Kidney (tissue), 13 donors: ENCODE measurements at regions not wholly inside any gene's neighbourhood (a gene's known extent, or its start where the extent isn't known, plus 50 kb on each side); places are given as distances from the start of the nearest gene placed in this dataset.
A peak's percentile ranks its signal among the peaks of the same experiment; 100 is the strongest.

Experiments used
- DNase-seq, 5 donors: peaks; one replicate each; pipeline ENCODE4 v3.0.0-alpha.2; 2013 to 2020
- FAIRE-seq: peaks from 2 replicates; lab custom pipeline; 2012; peaks lifted over from hg19 to GRCh38; lab: Jason Lieb, UNC
- H3K27ac ChIP-seq, 2 donors: one replicate each; pipeline ENCODE4 v1.7.0; 2013; ENCODE audit warnings: low read depth in 2 of 2, low read length in 2 of 2, inconsistent platforms in 1 of 2
- H3K27me3 ChIP-seq: one replicate; pipeline ENCODE4 v1.7.1; 2013; ENCODE audit warnings: low read length, inconsistent platforms; ENCODE audit not compliant: control insufficient read depth, insufficient read depth
- H3K36me3 ChIP-seq, 3 donors: one replicate each; pipeline versions ENCODE4 v1.7.0 to v1.7.1; 2013; ENCODE audit warnings: low read length in 3 of 3, control low read depth in 1 of 3, inconsistent platforms in 1 of 3; ENCODE audit not compliant: insufficient read depth in 3 of 3, control insufficient read depth in 2 of 3
- H3K4me1 ChIP-seq, 3 donors: one replicate each; pipeline versions ENCODE4 v1.7.0 to v1.7.1; 2013; ENCODE audit warnings: low read length in 3 of 3, inconsistent platforms in 1 of 3, low read depth in 1 of 3; ENCODE audit not compliant: control insufficient read depth in 2 of 3, insufficient read depth in 2 of 3
- H3K4me3 ChIP-seq, 3 donors: one replicate each; pipeline versions ENCODE4 v1.7.0 to v1.8.1; 2013; ENCODE audit warnings: low read length in 3 of 3, control low read depth in 1 of 3, inconsistent platforms in 1 of 3
- H3K9ac ChIP-seq, 3 donors: one replicate each; pipeline versions ENCODE4 v1.7.0 to v1.7.1; 2013; ENCODE audit warnings: low read length in 3 of 3, control low read depth in 1 of 3, inconsistent platforms in 1 of 3
- H3K9me3 ChIP-seq, 3 donors: one replicate each; pipeline versions ENCODE4 v1.7.0 to v1.7.1; 2013; ENCODE audit warnings: low read length in 3 of 3, control low read depth in 1 of 3, inconsistent platforms in 1 of 3; ENCODE audit not compliant: control insufficient read depth in 2 of 3, insufficient read depth in 1 of 3
- CTCF ChIP-seq: IDR thresholded peaks from 3 replicates; pipeline ENCODE4 v1.5.1; 2012; ENCODE audit warnings: mild to moderate bottlenecking, moderate library complexity, borderline replicate concordance; ENCODE audit not compliant: insufficient read depth; ENCODE audit errors: extremely low read depth
- intact Hi-C: fragments of 100-400 bp; cut with DNase I; formaldehyde crosslinking; loops from one replicate; pipeline ENCODE4 v1.11.1; 2022
- donor health status: control.
- donor health status: control.
- donor health status: control.
- donor health status: control.
- donor health status: control.
- donor health status: DM: yes; HTN: yes; CAD: no.
- donor health status: Normal renal cell carcinoma (clear cell type).

DNA sequence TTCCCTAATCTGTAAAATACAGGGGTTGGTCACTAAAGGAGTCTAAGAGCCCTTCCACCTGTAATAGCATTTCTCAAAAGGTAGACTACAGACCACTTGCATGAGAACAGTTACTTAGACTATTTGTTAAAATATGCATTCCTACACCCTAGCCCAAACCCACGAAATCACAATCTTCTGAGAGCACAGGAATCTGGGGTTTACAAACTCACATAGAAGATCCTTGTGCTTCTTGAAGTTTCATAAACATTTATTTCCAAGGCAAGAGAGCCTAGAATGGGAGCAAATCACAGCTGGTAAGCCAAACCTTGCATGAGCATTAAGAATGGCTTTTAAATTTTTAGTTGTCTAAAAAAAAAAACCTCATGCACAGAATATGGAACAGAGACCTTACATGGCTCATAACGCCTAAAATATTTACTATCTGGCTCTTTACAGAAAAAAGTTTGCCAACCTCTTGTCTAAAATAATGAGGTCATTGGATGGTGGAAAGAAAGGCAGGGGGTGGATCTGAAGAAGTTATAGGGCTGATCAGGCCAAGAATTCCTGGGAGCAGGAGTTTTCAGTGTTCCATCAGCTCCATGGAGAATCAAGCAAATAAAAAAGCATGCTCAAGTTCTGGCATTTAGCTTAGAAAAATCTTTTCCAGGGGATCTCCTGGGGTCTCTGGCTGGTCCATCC, 133.4 kb downstream of the CCDC34 start:
- no peaks in the 10 kb centered on the region for H3K27me3 ChIP-seq
- H3K36me3 ChIP-seq: no peaks in the 10 kb centered on the region
- H3K4me1 ChIP-seq: peaks cover 0 to 5% (median 2%) of the 10 kb centered on the region in 3 donors
- FAIRE-seq: no peak
- TF ChIP-seq CTCF: no peak
- intact Hi-C loops: no loop called here
- no peak for DNase-seq
- H3K9ac ChIP-seq: no peak overlapping the region
- H3K27ac ChIP-seq: no peak overlapping the region
- no peaks in the 10 kb centered on the region for H3K9me3 ChIP-seq
- H3K4me3 ChIP-seq: no peak overlapping the region

- H3K9ac ChIP-seq: no peak overlapping the region
- FAIRE-seq (no peak), DNase-seq (no peak)
- TF ChIP-seq CTCF: no peak
- intact Hi-C loops: no loop called here
- H3K4me3 ChIP-seq: no peak overlapping the region
- H3K27ac ChIP-seq: no peak overlapping the region
- H3K9me3 ChIP-seq: no peaks in the 10 kb centered on the region
- peaks cover 0 to 5% (median 2%) of the 10 kb centered on the region in 3 donors for H3K4me1 ChIP-seq
- no peaks in the 10 kb centered on the region for H3K36me3 ChIP-seq
- H3K27me3 ChIP-seq: no peaks in the 10 kb centered on the region
Observed at GRCh38 chr11:27228906-27229290, 134.1 kb downstream of the CCDC34 start.

DNA sequence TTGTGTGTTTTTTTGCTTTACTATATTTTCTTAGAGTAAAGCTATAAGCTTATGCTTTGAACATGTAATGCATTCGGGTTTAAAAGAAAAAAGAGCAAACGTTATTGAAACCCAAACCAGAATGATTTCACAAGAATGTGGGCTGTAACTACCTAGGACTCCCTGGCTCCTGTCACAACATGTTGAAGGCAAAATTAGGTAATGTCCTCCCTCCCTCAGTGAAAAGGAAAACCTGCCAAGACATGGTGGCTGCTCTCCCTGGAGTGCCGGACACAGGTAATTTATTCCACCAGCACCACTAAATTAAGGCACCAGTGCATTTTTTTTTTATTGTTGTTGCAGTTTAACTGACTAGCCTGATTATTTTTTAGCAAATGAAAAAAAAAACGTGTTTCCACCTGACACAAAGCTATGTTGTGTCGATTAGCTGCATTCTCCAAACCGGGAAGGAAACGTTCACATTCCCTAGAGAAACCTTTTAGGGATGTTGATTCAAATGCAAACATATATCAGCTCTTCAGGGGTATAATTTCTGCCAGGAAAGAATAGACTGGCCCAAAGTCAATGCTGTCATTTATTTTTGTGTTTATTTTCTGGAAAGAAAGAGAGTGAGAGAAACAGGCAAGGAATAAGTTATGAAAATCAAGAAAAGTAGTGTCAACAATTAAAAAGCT, 134.6 kb downstream of the CCDC34 start:
- no peak overlapping the region for H3K4me3 ChIP-seq
- FAIRE-seq: no peak

More for the DNA sequence above, 134.6 kb downstream of the CCDC34 start:
- no peaks in the 10 kb centered on the region for H3K27me3 ChIP-seq
- DNase-seq: peak in 2 of 5 donors; percentile 48 to 56
- intact Hi-C loops: no loop called here
- no peaks in the 10 kb centered on the region for H3K9me3 ChIP-seq
- no peak overlapping the region for H3K9ac ChIP-seq
- no peaks in the 10 kb centered on the region for H3K36me3 ChIP-seq
- peaks cover 0 to 5% (median 2%) of the 10 kb centered on the region in 3 donors for H3K4me1 ChIP-seq
- H3K27ac ChIP-seq: no peak overlapping the region
- no peak for TF ChIP-seq CTCF
